Erythroblast (primary cell): ENCODE measurements at regions not wholly inside any gene's neighbourhood (a gene's known extent, or its start where the extent isn't known, plus 50 kb on each side); places are given as distances from the start of the nearest gene placed in this dataset.

Experiments used
- GATA1 ChIP-seq: IDR thresholded peaks from 2 replicates; pipeline ENCODE4 v1.6.1; 2011; ENCODE audit warnings: low read depth, mild to moderate bottlenecking, control low read depth, low read length, moderate library complexity
- POLR2A ChIP-seq: IDR thresholded peaks from 2 replicates; pipeline ENCODE4 v1.6.1; 2011; ENCODE audit warnings: mild to moderate bottlenecking, low read length

DNA sequence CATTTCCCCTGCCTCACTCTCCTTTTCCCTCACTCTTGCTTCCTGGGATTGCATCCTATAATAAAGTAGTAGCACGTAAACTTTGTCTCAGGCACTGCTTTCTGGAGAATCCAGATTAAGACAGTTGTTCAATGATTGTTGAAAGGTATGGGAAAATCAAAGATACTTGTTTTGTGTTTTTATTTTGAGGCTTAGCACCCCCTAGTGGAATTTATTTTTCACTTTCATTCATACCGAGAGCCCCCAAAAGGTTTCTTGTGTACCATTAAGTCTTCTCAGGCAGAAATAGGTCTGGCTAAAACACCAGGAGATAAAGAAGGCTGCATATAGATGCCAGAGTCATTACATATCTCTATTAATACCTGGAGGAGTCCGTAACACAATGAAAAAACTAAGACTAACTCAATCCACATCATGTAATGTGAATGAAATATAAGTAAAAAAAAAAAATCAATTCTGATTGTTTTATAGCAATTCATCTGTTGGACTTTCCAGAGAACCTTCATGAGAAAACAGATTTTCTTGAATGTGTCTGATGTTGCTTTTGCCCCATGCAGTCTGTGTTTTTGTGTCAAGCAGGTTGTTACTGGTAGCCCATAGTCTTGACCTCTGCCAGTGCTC is 103.5 kb downstream of the RPE65 start:
- TF ChIP-seq POLR2A (no peak), GATA1 (no peak)
